Spinal cord (tissue), 9 donors: ENCODE measurements at regions not wholly inside any gene's neighbourhood (a gene's known extent, or its start where the extent isn't known, plus 50 kb on each side); places are given as distances from the start of the nearest gene placed in this dataset.

Experiments
- DNase-seq, 6 donors: peaks; one replicate each; pipeline versions ENCODE4 v3.0.0 to v3.0.0-alpha.2; 2013 to 2015; ENCODE audit warnings: low spot score in 6 of 6, low read depth in 4 of 6
- H3K27ac ChIP-seq: one replicate; pipeline ENCODE4 v1.5.1; 2013; ENCODE audit warnings: low read depth, low read length, control low read depth
- H3K27me3 ChIP-seq: one replicate; pipeline ENCODE4 v1.6.1; 2013; ENCODE audit warnings: low read length; ENCODE audit not compliant: control insufficient read depth, insufficient read depth
- H3K36me3 ChIP-seq: one replicate; pipeline ENCODE4 v1.6.1; 2013; ENCODE audit warnings: low read length; ENCODE audit not compliant: control insufficient read depth, insufficient read depth
- H3K4me1 ChIP-seq: one replicate; pipeline ENCODE4 v1.6.1; 2013; ENCODE audit warnings: low read length; ENCODE audit not compliant: control insufficient read depth, insufficient read depth
- H3K4me3 ChIP-seq: one replicate; pipeline ENCODE4 v1.5.1; 2013; ENCODE audit warnings: low read depth, low read length, control low read depth
- H3K9me3 ChIP-seq: one replicate; pipeline ENCODE4 v1.6.1; 2013; ENCODE audit warnings: low read length; ENCODE audit not compliant: control insufficient read depth, insufficient read depth
- WGBS: methylation state at CpG from one replicate; pipeline ENCODE4 v1.1.5; 2013; ENCODE audit warnings: missing lambda C conversion rate; ENCODE audit not compliant: insufficient coverage; 5-methylcytosine and 5-hydroxymethylcytosine counted together
- donor health status: healthy.

- Histone ChIP-seq H3K4me3 (no peak overlapping the region), H3K27me3 (no peaks in the 10 kb centered on the region), H3K9me3 (no peaks in the 10 kb centered on the region), H3K36me3 (no peaks in the 10 kb centered on the region), H3K4me1 (no peaks in the 10 kb centered on the region), H3K27ac (no peak overlapping the region)
- DNase-seq, result no peak
- no CpG with 5 or more reads among the region's 3 CpGs for WGBS
Measured at GRCh38 chr13:78722700-78723099, 63.7 kb upstream of the OBI1 start.

- Histone ChIP-seq H3K27ac (no peak overlapping the region), H3K36me3 (no peaks in the 10 kb centered on the region), H3K27me3 (no peaks in the 10 kb centered on the region), H3K4me1 (no peaks in the 10 kb centered on the region), H3K9me3 (no peaks in the 10 kb centered on the region), H3K4me3 (no peak overlapping the region)
- no peak for DNase-seq
- no CpG with 5 or more reads among the region's 2 CpGs for WGBS
Measured at GRCh38 chr13:78719367-78719766, 60.4 kb upstream of the OBI1 start.

GRCh38 chr13:78714717-78715116 lies 55.8 kb upstream of the OBI1 start:
- Histone ChIP-seq H3K27me3 (no peaks in the 10 kb centered on the region), H3K9me3 (no peaks in the 10 kb centered on the region), H3K36me3 (no peaks in the 10 kb centered on the region), H3K27ac (no peak overlapping the region), H3K4me3 (no peak overlapping the region), H3K4me1 (no peaks in the 10 kb centered on the region)
- WGBS, result no CpG with 5 or more reads among the region's 1 CpG
- DNase-seq, result no peak

DNA sequence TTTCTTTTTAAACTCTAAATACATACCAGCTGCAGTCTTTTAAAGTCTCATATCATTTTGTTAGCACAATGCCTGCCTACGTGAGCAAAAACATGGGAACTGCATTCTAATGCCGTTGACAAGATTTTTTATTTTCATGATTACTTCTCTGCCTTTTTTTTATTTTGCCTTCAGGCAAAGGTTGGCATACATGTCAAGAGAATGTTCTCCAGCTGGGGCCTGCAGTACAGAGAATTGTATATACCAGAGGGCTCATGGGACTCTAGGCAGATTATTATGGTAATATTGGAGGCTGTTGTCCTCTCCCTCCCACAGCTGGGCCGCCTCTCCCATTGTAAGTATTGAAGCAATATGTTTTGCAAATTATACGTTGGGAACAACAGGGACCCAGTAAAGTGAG lies 53.9 kb upstream of the OBI1 start:
- 53% methylated on average over 2 of the region's 4 CpGs for WGBS
- no peaks in the 10 kb centered on the region for H3K4me1 ChIP-seq
- H3K36me3 ChIP-seq, result no peaks in the 10 kb centered on the region
- H3K27me3 ChIP-seq, result no peaks in the 10 kb centered on the region
- no peak overlapping the region for H3K27ac ChIP-seq
- no peak overlapping the region for H3K4me3 ChIP-seq
- H3K9me3 ChIP-seq, result no peaks in the 10 kb centered on the region
- DNase-seq, result peak in 4 of 6 donors; percentile 5 to 91 (median 30)

DNA sequence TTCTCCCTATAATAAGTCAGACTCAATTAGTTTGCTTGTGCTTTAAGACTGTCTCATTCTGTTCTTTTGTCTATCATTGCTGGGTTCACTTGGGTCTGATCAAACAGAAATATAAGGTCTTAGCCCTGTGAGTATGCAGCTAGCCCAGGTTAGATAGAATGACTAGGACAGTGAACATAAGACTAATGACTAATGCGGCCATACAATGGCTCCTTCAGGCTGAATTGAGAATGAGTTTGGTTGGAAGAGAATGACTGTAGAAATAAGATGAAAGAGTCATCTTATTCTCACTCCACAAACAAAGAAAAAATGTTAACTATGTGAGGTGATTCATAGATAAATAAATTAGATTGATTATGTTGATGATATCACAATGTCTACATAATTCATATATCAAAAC lies 50.1 kb upstream of the OBI1 start:
- Histone ChIP-seq H3K4me1 (no peaks in the 10 kb centered on the region), H3K4me3 (no peak overlapping the region), H3K27me3 (no peaks in the 10 kb centered on the region), H3K36me3 (no peaks in the 10 kb centered on the region), H3K27ac (no peak overlapping the region), H3K9me3 (no peaks in the 10 kb centered on the region)
- no peak for DNase-seq
- WGBS, result no CpG with 5 or more reads among the region's 1 CpG
